PC-3 (cell line): ENCODE measurements at regions not wholly inside any gene's neighbourhood (a gene's known extent, or its start where the extent isn't known, plus 50 kb on each side); places are given as distances from the start of the nearest gene placed in this dataset.

Source experiments
- CTCF ChIP-seq: fragments of 300-600 bp; sonication (generic); conservative IDR thresholded peaks from 2 replicates; pipeline ENCODE4 v1.5.1; 2017; ENCODE audit warnings: antibody characterized with exemption, low read depth, mild to moderate bottlenecking, low read length
- EZH2 ChIP-seq: fragments of 300-600 bp; sonication (generic); IDR thresholded peaks from one replicate; pipeline ENCODE4 v1.6.1; 2017; ENCODE audit warnings: antibody characterized with exemption, mild to moderate bottlenecking, low read length; ENCODE audit not compliant: unreplicated experiment

- TF ChIP-seq CTCF = no peak
- no peak for TF ChIP-seq EZH2
These were observed 1110.6 kb downstream of the DTWD2 start for GRCh38 chr5:117877731-117878130.
